CD4-positive, alpha-beta T cell treated with Interleukin-6 at 100 ng/mL for 8 hours (primary cell): ENCODE measurements at regions not wholly inside any gene's neighbourhood (a gene's known extent, or its start where the extent isn't known, plus 50 kb on each side); places are given as distances from the start of the nearest gene placed in this dataset.
A peak's percentile ranks its signal among the peaks of the same experiment; 100 is the strongest.

Source experiments
- DNase-seq: peaks from one replicate; pipeline ENCODE4 v3.0.0-alpha.2; 2020; ENCODE audit warnings: mixed read lengths, low spot score

- DNase-seq: no peak
Observed at GRCh38 chr6:20313051-20313450, 88.6 kb upstream of the E2F3 start.

DNA sequence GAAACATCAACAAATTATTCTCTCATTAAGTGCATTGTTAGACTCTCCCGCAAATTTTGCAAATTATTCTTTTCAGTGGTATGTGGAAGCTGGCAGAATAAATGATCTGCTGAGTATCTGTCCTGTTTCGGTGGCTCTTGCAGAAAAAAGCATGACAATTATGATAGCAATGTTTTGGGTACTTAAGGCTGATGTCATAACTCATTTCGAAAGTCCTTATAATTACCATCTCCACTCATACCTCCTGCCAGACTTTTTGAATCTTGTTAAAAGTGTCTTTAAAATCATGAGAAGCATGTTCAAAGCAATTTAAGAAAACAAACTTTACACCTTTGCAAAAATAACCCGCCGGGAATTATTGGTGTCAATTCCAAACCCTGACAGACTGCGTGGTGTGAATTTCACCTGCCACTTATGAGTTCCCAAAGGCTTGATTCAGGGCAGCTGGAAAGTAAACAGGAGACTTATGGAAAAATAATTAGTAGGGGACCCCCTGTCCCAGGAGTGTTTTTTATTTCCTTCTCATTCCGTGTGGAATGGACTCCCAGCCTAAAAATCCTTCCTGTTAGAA lies 87.6 kb upstream of the E2F3 start:
- DNase-seq: no peak

DNA sequence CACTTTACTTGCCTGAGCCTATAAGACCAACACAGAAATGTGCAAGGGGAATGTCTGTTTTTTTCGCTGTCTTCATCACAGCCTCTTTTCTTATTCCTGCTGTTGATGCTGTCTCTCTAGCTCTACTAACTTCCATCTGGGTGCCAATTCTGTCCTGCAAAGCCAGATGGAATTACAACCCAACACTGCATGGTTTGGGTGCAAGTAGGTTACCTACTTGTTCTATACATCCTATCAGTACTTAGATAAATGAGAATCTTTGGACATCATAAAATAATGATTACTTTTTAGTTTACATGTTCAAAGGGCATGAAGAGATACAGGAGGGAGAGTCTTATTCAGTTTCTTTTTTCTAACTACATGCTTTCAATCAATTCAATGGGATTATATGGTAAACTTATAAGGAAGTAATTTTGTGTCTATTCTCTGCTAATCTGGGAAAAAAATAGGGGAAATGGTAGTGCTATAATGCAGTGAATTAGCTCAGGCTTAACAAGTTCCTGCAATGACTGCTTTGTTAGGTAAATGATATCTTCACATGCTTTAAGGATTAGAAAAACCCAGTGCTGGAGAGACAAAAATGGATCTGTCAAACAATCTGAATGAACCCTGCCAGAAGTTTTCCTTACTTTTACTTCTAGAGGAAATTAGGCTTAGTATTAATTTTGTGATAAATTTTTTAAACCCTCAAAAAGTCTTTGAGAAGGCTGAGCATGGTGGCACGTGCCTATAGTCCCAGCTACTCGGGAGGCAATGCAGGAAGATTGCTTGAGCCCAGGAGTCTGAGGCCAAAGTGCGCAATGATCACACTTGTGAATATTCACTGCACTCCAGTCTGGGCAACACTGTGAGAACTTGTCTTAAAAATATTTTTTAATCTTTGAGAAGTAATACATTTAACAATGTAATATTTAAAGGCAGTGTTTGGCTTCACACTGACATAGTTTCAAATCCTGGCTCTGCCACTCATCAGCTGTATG lies 86.5 kb upstream of the E2F3 start:
- no peak for DNase-seq

GRCh38 chr6:20317430-20317829 lies 84.2 kb upstream of the E2F3 start:
- no peak for DNase-seq

- DNase-seq: no peak
Observed at GRCh38 chr6:20318851-20319387, 82.8 kb upstream of the E2F3 start.

- DNase-seq: peak; percentile 90
Observed at GRCh38 chr6:20319520-20320357, 81.9 kb upstream of the E2F3 start.

- no peak for DNase-seq
Observed at GRCh38 chr6:20325641-20326421, 75.8 kb upstream of the E2F3 start.

DNA sequence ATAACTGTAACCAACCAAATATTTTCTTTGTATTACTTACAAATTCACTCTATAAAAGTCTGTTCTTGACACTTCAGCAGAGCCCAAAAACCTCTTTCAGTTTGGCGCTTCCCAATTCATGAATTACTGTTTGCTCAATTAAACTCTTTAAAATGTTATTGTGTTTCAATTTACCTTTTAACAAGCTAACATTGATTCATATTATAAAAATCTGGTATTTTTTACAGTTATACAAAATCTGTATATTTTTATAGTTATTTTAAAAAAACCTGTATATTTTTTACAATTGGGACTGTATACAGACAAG lies 75.3 kb upstream of the E2F3 start:
- no peak for DNase-seq

DNA sequence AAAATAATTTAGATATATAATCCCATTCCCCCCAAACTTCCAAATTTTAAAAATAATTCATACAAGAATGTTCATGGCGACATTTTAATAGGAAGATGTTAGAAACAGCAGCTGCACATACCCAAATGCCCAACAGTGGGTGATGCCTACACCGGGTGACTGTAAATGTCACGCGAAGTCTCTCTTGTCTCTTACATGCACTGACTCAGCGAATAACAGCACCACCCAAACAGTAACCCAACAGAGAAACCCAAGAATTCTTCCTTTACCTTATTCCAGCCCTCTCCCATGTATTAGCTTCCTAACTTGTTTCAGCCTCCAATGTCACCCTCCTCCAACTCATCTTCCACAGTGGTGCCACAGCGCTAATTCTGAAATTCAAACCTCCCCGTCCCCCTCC lies 74.5 kb upstream of the E2F3 start:
- DNase-seq: no peak

GRCh38 chr6:20328266-20328923 lies 73.3 kb upstream of the E2F3 start:
- no peak for DNase-seq

DNA sequence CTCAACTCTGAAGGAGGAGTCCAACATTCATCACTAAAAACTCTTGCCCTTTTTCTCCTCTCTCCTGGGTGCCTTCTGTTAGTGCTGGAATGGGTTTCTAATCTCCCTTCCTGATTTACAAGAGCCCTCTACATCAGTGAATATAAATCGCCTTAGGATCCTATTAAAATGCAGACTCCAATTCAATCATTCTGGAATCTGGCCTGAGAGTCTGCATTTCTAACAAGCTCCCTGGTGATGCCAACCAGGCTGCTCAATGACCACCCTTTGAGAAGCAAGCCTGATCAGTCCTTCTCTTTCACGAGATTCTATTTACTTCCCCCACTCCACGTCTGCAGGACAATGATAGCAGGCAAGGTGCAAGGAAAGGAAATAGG lies 72.8 kb upstream of the E2F3 start:
- no peak for DNase-seq

DNA sequence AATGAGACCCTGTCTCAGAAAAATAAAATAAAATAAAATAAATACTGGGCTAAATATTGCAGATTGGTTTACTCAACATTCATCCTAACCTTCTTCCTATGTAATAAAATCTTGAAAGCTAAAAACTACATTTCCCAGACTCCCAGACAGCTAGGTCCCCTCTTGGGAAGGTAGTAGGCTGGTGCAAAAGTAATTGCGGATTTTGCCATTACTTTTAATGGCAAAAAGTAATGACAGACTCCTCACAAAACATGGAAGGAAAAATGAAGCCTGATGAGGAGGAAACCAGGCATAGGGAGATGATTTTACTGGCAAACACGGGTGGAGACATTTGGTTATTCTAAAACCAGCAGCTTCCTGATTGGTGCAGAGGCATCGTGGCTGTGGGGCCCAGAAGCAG lies 70.6 kb upstream of the E2F3 start:
- no peak for DNase-seq

DNA sequence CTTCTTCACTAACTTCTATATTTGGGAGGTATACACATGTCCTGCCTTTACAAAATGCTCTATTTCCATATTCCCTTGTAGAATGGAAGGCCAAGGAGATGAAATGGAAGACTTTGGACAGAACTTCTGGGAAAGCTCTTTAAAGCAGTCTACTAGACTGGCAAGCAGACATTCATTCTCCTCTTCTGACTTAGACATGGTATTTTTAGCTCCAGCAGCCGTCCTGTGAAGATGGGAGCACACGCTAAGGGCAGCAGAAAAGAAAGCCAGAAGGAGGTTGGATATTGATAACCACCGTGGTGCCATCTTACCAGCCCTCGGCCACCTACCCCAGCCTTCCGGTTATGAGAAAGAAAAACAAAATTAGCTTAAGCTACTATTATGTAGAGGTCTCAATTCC lies 70.1 kb upstream of the E2F3 start:
- DNase-seq: no peak

DNA sequence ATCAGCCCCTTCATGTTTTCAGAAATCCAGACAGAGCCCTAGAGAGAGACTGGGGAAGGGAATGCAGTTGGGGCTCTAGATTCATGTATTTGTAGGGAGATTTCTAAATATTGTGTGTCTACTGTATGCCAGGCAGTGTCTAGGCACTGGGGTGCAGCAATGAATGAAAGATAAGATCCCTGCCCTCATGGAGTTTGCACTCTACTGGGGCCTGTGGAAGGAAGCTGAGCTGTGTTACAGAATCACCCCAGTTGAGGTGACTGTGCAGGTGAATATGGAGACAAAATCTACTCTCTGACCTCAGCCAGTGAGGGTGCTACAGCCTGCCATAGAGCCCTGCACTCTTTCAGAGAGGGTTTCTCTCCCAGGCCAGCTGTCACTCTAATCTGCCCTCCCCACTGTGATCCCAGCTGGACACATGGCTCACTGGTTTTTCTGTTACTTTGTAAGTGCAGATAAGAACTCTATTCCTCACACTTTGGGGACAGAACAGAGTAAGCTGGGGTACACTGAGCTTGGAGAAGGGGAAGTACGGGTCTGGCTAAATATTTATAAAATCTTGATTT lies 69.2 kb upstream of the E2F3 start:
- DNase-seq: no peak

DNA sequence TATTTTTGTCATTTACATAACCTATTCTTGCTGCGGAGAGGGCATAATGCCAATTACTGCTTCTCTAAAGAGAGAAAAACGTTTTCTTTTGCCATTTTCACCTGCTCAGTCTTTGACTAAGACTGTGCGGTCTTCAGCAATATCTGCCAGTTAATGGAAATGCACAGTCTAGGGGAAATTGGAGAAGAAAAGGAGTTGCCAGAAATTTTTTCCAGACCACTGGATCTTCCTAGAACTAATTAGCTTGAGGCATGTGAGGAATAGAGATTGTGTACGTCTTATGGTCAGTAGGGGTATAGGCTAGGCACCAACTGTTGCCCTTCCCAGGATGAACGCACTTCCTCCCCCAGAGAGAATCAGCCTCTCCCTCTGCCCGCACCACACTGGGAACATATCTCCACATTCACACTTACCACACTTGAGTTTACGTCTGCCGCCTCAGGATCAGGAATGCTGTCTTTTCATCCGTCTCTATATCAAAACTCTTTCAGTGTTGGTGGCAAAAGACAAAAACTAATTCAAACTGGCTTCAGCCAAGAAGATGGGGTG lies 67.9 kb upstream of the E2F3 start:
- DNase-seq: no peak

DNA sequence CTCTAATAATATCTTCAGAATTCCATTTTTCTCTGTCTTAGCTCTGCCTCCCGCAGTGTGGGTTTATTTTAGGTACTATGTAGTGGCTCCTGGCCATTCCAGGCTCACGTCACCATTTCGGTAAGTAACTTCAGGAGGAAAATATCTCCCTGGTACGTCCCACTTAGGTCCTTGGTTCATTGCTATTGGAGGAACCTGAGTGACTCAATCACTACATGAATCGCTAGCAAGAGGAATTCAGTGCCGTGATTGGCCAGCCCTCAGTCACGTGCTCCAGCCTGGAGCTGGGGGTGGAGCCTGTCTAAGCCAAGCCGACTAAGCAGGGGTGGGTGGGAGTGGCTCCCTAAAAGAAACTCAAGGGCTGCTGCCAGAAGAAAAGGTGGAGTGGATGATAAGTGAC lies 67.3 kb upstream of the E2F3 start:
- no peak for DNase-seq

- no peak for DNase-seq
Observed at GRCh38 chr6:20334962-20335361, 66.7 kb upstream of the E2F3 start.

DNA sequence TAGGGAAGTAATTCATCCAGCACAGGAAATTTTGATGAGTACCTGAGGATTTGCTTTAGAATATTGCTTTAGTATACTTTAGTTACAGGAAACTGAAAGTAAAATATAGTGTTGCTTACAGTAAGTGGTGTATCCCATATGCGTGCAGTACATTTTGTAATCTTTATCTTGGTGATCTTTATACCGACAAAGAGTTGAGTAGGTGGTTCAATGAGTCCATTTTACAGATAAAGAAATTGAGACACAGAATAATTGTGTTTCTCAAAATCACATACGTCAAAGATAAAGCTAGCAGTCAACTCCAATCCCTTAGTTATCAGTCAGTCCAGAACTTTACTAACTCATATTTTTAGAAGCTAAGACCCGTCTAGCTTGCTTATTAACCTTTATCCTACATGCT lies 65.8 kb upstream of the E2F3 start:
- DNase-seq: peak; percentile 27

- DNase-seq: no peak
Observed at GRCh38 chr6:20338156-20338555, 63.5 kb upstream of the E2F3 start.

DNA sequence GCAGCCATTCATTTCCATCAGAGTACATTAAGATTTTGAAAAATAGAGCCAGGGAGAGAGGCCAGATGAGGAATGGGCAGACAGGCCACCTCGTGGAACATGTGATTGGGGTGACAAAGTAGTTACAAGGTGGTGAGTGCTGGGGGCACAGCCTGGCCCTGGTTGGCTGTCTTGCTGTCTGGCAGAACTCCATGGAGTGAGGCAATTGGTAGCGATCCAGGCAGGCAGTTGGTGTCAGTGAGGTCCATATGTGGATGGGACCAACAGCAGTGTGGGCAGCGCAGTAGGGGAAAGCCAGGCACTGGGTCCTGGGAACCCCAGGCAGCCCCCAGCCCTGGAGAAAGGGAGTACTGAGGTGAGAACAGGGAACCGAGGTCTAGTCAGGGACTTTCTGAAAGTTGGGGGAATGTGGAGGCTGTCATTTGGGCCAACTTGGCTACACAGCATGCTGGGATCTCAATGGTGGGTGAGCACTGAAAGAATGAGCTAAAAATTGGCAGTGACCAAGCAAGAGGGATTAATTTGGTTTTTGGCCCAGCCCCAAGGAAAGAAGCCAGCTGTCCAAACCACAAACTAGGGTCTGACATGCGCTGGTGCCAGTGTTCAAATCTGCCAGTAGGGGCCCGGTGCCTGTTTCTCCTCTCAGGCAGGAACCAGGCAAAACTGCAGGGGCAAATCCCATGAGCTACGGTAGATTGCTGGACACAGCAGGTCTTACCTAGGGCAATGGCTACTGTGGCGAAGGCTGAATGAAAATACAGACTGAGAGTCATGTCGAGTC lies 61.4 kb upstream of the E2F3 start:
- DNase-seq: no peak
